Progenitor cell of endocrine pancreas (in vitro differentiated cells): ENCODE measurements at regions not wholly inside any gene's neighbourhood (a gene's known extent, or its start where the extent isn't known, plus 50 kb on each side); places are given as distances from the start of the nearest gene placed in this dataset.
A peak's percentile ranks its signal among the peaks of the same experiment; 100 is the strongest.

ENCODE experiments used
- DNase-seq: peaks from one replicate; pipeline ENCODE4 v3.0.0; 2021; ENCODE audit warnings: low spot score; ENCODE audit not compliant: unreplicated experiment
- H3K27ac Mint-ChIP-seq: 2 replicates; pipeline ENCODE4 v1.8.0; 2021; ENCODE audit warnings: mild to moderate bottlenecking, moderate library complexity, mixed read lengths
- H3K27me3 Mint-ChIP-seq: 2 replicates; pipeline ENCODE4 v1.8.0; 2021; ENCODE audit warnings: mixed read lengths
- H3K36me3 Mint-ChIP-seq: 2 replicates; pipeline ENCODE4 v1.8.0; 2022; ENCODE audit warnings: mixed read lengths; ENCODE audit not compliant: insufficient read depth
- H3K4me1 Mint-ChIP-seq: 2 replicates; pipeline ENCODE4 v1.8.0; 2021; ENCODE audit warnings: low read depth, mixed read lengths
- H3K4me3 Mint-ChIP-seq: 2 replicates; pipeline ENCODE4 v1.8.0; 2021; ENCODE audit warnings: low read depth, mild to moderate bottlenecking, moderate library complexity, mixed read lengths
- H3K9me3 Mint-ChIP-seq: 2 replicates; pipeline ENCODE4 v1.8.0; 2021; ENCODE audit warnings: low read depth, mixed read lengths
- CTCF ChIP-seq: fragments of 200-600 bp; sonication (generic); IDR thresholded peaks from one replicate; pipeline ENCODE4 v1.5.0; 2021; ENCODE audit warnings: antibody characterized with exemption, mild to moderate bottlenecking; ENCODE audit not compliant: unreplicated experiment

- DNase-seq, result no peak
Measured at GRCh38 chr3:188956839-188957489, 214.8 kb upstream of the TPRG1 start.

GRCh38 chr3:188959013-188959412 is 212.8 kb upstream of the TPRG1 start:
- Mint-ChIP-seq H3K4me3 (no peak overlapping the region), H3K9me3 (no peaks in the 10 kb centered on the region), H3K27ac (no peak overlapping the region), H3K4me1 (no peaks in the 10 kb centered on the region), H3K36me3 (no peaks in the 10 kb centered on the region), H3K27me3 (peaks cover 7% of the 10 kb centered on the region)
- DNase-seq, result no peak
- TF ChIP-seq CTCF, result no peak

More at GRCh38 chr3:188956839-188957489, 214.8 kb upstream of the TPRG1 start:
- H3K9me3 Mint-ChIP-seq, result no peaks in the 10 kb centered on the region
- H3K27ac Mint-ChIP-seq, result no peak overlapping the region
- no peaks in the 10 kb centered on the region for H3K36me3 Mint-ChIP-seq
- no peak overlapping the region for H3K4me3 Mint-ChIP-seq
- H3K27me3 Mint-ChIP-seq, result peaks cover 7% of the 10 kb centered on the region
- peak; percentile 79 for TF ChIP-seq CTCF
- no peaks in the 10 kb centered on the region for H3K4me1 Mint-ChIP-seq

- Mint-ChIP-seq H3K9me3 (no peaks in the 10 kb centered on the region), H3K4me1 (no peaks in the 10 kb centered on the region), H3K27ac (no peak overlapping the region), H3K4me3 (no peak overlapping the region), H3K27me3 (peaks cover 7% of the 10 kb centered on the region), H3K36me3 (peaks cover 2% of the 10 kb centered on the region)
- DNase-seq, result no peak
- TF ChIP-seq CTCF, result no peak
Measured at GRCh38 chr3:188962253-188963247, 209.2 kb upstream of the TPRG1 start.

GRCh38 chr3:188964957-188965356 is 206.8 kb upstream of the TPRG1 start:
- no peak for DNase-seq
- Mint-ChIP-seq H3K9me3 (no peaks in the 10 kb centered on the region), H3K36me3 (peaks cover 2% of the 10 kb centered on the region), H3K27ac (no peak overlapping the region), H3K4me3 (no peak overlapping the region), H3K4me1 (no peaks in the 10 kb centered on the region), H3K27me3 (peaks cover 7% of the 10 kb centered on the region)
- TF ChIP-seq CTCF, result no peak

- no peak overlapping the region for H3K27ac Mint-ChIP-seq
- no peaks in the 10 kb centered on the region for H3K4me1 Mint-ChIP-seq
- no peak for DNase-seq
- no peak for TF ChIP-seq CTCF
- H3K27me3 Mint-ChIP-seq, result no peaks in the 10 kb centered on the region
- peaks cover 13% of the 10 kb centered on the region for H3K9me3 Mint-ChIP-seq
- H3K4me3 Mint-ChIP-seq, result no peak overlapping the region
- peaks cover 1% of the 10 kb centered on the region for H3K36me3 Mint-ChIP-seq
Measured at GRCh38 chr3:188972310-188972709, 199.5 kb upstream of the TPRG1 start.
